AG09319 (cell line): ENCODE measurements at regions not wholly inside any gene's neighbourhood (a gene's known extent, or its start where the extent isn't known, plus 50 kb on each side); places are given as distances from the start of the nearest gene placed in this dataset.

Experiments
- DNase-seq: peaks from one replicate; pipeline ENCODE4 v3.0.0-alpha.2; 2010; ENCODE audit warnings: low read depth; ENCODE audit errors: extremely low read depth
- CTCF ChIP-seq: IDR thresholded peaks from 2 replicates; pipeline ENCODE4 v1.5.1; 2011; ENCODE audit warnings: low read depth, mild to moderate bottlenecking, inconsistent platforms, low read length, moderate library complexity

DNA sequence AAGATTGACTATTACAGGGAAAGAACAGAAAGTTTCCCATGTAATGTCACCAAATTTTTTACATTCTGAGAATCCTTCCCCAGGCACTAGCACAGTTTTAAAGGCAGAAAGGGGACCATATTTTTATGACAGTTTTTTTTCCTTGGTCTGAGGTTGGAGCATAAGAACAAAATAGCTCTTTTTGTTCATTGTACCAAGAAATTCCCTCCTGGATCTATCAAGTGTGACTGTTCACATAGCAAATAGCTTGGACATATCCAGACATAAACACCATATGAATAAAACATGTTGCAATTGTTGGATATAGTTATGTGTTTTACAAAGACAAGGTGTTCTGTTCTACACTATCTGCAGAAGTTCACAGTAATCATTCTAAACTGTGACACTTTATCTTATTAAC is 182.4 kb upstream of the ADGRL2 start:
- no peak for DNase-seq
- no peak for TF ChIP-seq CTCF

- no peak; the same call in 1 of the 2 replicates for TF ChIP-seq CTCF
- peak; percentile 7 for DNase-seq
Observed at GRCh38 chr1:81617308-81617967, 183.3 kb upstream of the ADGRL2 start.

GRCh38 chr1:81613803-81614202 is 186.9 kb upstream of the ADGRL2 start:
- no peak for TF ChIP-seq CTCF
- no peak for DNase-seq

GRCh38 chr1:81607924-81608323 is 192.8 kb upstream of the ADGRL2 start:
- DNase-seq = no peak
- TF ChIP-seq CTCF = no peak

GRCh38 chr1:81607086-81607485 is 193.6 kb upstream of the ADGRL2 start:
- TF ChIP-seq CTCF = no peak
- DNase-seq = no peak

GRCh38 chr1:81606656-81607055 is 194.1 kb upstream of the ADGRL2 start:
- TF ChIP-seq CTCF = no peak
- no peak for DNase-seq

- no peak for DNase-seq
- TF ChIP-seq CTCF = no peak
Observed at GRCh38 chr1:81605023-81605422, 195.7 kb upstream of the ADGRL2 start.
